ENCODE measurements at regions not wholly inside any gene's neighbourhood (a gene's known extent, or its start where the extent isn't known, plus 50 kb on each side); places are given as distances from the start of the nearest gene placed in this dataset.
"Not testable (repeated sequence)": the region's sequence is repeated elsewhere in the genome, so short reads cannot be mapped to it uniquely, and the experiment has no call there.

DNA sequence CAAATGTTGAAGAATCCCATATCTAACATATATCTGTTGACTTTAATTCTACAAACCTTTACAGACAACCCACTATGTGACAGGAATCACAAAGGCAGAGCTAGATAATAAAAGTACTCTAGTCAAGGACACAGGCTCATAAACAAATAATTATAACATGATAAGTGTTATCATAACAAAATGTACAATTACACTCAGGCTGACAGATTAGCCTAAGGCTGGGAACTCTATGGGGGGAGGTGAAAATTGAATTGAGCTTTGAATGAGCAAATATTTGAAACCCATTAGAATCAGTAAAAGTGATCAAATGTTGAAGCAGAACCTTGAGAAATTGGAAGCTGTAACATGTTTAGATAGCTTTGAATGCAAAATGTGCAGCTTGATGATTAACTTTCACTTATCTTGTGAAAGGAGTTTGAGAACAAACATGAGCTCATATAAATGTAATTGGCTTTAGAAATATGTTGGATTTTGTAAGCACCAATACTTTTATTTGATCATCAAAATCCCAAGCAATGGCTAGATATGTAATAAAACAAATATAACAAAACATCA is 970.2 kb downstream of the SORCS3 start:
- FAIRE-seq = no peak

DNA sequence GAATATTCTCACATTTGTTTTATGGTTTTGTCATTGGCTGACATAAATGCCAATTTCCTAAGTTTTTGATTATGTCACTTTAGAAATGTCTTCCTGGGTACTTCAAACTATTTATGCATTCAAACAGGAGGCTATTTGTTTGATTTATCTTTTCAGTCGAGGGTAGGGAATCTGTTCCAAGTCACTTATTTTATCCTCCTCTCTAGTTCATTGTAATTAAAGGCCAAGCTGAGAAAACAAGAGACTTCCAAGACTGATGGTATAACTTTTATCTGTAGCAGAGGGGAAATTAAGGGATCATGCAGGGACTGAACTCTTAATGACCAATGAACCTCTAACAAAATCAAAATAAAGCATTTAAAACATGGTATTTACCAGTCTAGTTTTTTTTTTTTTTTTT is 968.4 kb downstream of the SORCS3 start:
- FAIRE-seq = no peak

DNA sequence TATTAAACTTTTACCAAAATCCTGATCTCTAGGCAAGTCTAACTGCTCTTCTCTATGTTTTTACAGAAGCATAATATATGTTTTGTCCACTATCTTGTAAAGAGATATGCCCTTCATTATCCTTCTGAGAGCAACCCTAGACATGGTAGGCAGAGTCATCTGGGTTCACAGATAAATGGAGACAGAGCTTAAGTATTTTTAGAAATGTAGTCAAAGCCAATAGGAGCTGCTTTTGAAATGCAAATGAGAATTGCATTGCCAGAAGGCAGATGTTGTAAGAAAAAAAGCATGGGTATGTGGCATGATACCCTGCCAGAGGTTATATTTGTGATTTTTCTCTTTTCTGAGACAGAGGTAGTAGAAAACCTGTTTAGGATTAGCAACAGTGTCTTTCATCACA is 964.8 kb downstream of the SORCS3 start:
- no peak for FAIRE-seq

- no peak for FAIRE-seq
Observed at GRCh38 chr10:105605104-105605503, 964.0 kb downstream of the SORCS3 start.

GRCh38 chr10:105598207-105598606 is 957.1 kb downstream of the SORCS3 start:
- FAIRE-seq = no peak

DNA sequence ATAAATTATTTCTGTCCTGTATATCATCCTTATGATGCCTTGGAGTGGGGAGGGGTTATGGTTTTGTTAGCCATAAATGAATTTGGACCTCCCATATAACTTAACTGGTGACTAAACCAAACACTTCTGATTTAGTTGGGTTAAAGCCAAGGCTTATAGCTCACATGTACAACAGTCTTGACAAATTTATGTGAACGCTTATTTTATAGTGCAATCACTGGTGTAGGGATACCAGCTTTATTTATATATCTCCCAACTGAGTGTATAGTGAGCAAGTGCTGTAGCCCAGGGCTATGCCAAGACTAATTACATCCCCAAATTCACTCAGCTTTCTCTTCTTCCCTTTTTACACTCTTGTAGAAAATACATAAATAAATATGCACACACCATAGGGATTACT is 956.2 kb downstream of the SORCS3 start:
- no peak for FAIRE-seq

DNA sequence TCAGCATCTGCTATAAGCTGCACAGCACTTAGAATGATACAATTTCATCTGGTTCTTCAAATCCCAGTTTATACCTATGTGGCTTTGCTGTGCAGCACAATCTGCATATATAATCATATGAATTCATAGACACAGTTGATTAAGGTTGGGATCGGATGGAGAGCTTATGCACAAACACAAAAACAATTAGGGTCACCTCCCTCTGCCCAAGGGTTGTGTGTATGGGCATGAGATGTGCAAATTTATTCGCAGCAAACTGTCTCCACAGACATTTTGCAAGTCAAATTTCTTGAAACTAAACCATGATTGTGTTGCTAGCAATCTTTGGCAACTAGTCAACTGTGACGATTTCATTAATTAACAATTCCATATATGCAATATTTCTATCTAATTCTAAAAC is 955.7 kb downstream of the SORCS3 start:
- no peak for FAIRE-seq

DNA sequence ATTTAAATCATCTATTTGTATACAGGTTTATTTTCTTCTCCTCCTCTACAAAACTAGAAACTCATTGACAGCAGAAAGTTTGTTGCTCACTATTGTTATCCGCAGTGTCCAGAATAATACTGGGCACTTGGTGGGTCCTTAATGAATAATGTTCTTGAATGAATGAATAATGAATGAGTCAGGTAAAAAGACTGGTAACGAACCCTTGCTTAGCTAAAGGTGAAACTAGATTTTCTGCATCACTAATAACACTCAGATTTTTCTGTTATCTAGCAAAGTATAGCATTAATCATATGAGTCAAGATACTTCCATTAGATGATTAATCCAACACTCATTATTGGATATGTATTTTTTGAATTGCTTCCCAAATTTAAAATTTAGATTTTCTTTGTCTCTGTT is 953.2 kb downstream of the SORCS3 start:
- FAIRE-seq = no peak

- FAIRE-seq = no peak
Observed at GRCh38 chr10:105592468-105592867, 951.4 kb downstream of the SORCS3 start.

GRCh38 chr10:105586451-105587098 is 945.5 kb downstream of the SORCS3 start:
- FAIRE-seq = no peak

GRCh38 chr10:105585753-105586152 is 944.7 kb downstream of the SORCS3 start:
- FAIRE-seq = no peak

DNA sequence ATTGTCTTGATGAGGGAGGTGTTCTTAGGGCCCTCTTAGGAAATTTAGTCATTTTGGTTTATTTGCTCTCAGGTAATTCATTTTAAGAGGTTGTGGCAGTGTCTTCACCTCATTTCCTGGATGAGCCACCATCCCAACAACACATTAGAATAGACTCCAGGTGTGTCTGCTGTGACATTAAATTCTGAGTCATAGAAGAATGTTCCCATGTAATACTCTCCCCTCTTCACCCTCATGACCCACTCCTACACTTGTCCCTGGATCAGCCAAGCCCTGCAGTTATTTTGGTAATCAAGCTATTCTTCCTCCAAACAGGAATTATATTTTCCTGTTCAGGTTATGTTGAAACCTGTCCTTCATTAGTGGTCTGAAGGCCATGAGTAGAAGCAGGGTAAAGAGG is 944.1 kb downstream of the SORCS3 start:
- FAIRE-seq = no peak

GRCh38 chr10:105579112-105579511 is 938.0 kb downstream of the SORCS3 start:
- FAIRE-seq = no peak

- FAIRE-seq = no peak
Observed at GRCh38 chr10:105577865-105578607, 936.9 kb downstream of the SORCS3 start.

DNA sequence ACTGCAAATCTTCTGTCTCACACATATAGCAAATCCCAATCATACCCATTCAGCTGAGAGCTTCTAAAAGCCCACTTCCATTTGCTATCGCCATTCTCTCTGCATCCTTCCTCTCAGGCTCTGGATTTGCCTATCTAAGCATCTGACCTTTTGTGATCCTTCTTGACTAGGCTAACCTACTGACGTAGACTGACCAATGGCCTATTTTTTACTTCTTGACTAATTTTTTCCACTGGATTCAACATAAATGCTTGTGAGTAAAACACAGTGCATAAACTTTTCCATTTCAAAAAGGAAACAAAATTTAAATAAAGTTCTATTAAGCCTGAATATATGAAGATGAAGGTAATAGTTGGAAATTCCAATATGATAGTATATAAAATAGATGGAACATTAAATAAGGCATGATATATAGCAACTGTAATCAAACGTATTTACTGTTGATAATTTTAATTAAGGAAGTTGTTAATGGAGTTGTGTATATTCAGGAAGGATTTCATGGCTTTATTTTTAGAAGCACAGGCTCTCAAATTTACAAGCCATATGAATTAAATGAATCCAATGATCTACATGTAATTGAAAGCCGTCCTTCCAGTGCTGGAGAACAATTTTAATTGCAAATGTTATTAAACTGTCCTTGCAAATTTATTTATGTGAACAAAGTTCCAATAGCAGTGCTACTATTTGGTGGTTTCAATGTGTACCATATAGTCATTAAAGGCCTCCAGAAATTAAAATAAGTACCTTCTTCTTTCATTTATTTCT is 918.4 kb downstream of the SORCS3 start:
- no peak for FAIRE-seq

DNA sequence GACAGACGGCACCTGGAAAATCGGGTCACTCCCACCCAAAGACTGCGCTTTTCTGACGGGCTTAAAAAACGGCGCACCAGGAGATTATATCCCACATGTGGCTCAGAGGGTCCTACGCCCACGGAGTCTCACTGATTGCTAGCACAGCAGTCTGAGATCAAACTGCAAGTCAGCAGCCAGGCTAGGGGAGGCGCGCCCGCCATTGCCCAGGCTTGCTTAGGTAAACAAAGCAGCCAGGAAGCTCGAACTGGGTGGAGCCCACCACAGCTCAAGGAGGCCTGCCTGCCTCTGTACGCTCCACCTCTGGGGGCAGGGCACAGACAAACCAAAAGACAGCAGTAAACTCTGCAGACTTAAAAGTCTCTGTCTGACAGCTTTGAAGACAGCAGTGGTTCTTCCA is 909.4 kb downstream of the SORCS3 start:
- not testable (repeated sequence) for FAIRE-seq

DNA sequence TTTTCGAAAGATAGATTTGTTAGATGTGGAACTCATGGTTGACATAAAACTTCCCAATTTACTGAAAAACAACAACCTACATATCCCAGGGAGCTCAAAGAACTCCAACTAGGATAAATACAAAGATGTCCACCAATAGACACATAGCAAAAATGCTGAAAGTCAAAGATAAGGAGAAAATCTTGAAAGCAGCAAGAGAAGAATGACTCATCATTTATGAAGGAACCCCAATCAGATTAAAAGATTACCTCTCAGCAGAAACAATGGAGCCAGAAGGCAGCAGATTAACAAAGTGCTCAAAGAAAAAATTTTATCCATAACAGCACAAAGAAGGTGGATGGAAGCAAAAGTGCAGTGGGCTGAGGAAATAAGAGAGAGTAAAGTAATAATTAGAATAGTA is 908.6 kb downstream of the SORCS3 start:
- no peak for FAIRE-seq

GRCh38 chr10:105545101-105545500 is 904.0 kb downstream of the SORCS3 start:
- FAIRE-seq = no peak

DNA sequence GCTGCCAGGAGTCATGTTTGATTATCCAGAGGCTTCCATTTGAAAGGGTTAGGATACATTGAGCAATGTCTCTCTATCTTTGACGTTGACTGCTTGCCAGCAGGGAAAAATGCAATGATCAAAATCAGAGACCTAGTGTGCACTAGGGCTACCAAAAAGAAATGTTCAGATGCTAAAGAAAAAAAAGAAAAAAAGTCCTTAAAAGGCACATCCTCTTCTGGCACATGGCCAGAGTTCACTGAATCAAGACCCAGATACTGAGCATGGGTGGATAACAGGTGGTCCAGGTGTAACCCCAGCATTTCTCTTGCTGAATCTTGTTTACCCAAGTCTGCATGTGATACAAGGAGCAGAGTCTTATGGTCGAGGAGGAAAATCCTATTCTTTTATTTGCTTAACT is 899.3 kb downstream of the SORCS3 start:
- no peak for FAIRE-seq

GRCh38 chr10:105538874-105539273 is 897.8 kb downstream of the SORCS3 start:
- FAIRE-seq = no peak

DNA sequence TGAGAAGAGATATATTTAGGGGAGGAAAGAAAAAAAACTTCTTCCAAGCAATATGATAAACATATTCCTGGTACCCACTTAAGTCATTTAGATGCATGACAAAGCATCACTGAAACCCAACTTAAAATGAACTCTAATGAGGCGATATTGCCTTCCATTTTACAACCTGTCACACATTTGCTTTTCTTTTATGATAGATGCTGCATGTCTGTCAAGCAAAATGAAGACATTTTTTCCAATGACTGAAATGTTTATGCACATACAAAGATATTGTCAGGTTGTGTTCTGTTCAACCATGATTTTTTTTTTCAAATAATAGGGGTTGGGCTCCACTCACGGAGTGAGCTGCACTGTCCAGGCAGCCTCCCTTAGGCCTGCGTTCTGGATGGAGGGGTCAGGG is 894.4 kb downstream of the SORCS3 start:
- no peak for FAIRE-seq

DNA sequence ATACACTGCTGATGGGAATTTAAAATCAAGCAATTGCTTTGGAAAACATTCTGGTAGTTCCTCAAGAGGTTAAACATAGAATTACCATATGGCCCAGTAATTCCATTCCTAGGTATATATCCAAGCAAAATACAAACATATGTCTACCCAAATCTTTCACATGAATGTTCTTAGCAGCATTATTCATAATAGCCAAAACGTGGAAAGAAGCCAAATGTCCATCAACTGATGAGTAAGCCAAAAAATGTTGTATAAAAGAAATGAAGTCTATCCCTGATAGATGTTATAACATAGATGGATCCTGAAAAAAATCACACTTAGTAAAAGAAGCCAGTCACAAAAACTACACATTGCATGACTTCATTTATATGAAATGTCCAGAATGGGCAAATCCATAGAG is 893.0 kb downstream of the SORCS3 start:
- no peak for FAIRE-seq

DNA sequence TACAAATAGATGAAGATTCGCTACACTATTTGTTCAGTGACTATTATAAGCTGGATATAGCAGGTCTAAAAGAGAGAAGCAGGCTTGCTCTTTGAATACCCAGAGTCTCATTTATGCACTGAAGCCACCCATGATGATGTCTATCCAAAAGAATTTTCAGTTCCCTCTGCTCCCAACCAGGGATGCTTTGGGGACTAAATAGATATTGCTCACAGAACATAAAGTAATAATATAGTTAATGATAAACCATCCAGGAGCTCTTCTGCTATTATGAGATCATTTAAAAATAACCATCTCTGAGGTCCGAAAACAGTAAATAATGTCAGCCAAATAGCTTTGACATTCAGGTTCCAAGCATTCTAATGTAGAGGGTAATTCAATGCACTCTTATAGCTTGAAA is 875.4 kb downstream of the SORCS3 start:
- FAIRE-seq = no peak

- no peak for FAIRE-seq
Observed at GRCh38 chr10:105514106-105514505, 873.0 kb downstream of the SORCS3 start.

All from islet of Langerhans (tissue), 1 donor.